ENCODE measurements at regions not wholly inside any gene's neighbourhood (a gene's known extent, or its start where the extent isn't known, plus 50 kb on each side); places are given as distances from the start of the nearest gene placed in this dataset.

DNA sequence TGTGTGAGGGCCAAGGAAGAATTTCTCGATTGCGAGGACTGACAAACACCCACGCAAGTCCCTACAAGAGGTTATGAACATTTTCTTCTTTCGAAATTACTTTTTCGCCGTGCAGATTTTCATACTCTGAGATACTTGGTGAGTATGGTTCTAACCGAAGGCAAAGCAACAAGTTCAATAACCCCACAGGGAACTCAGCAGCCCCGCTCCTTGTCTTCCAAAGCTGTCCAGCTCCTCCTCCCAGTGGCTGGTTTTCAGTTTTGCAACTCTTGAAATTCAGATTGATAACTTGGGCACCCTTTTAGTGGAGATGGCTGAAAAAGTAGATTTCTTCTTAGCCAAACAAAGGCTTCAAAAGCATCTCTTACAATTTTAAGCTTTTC lies 154.4 kb downstream of the SETD4 start:
- H3K27me3 Mint-ChIP-seq, result peaks cover 3 to 37% (median 9%) of the 10 kb centered on the region in 5 donors
- no peak overlapping the region for H3K27ac Mint-ChIP-seq
- no peaks in the 10 kb centered on the region for H3K36me3 Mint-ChIP-seq
- ATAC-seq, result no peak
- POLR2A ChIA-PET, result no interaction called here
- H3K4me3 Mint-ChIP-seq, result no peak overlapping the region
- peaks cover 0 to 4% (median 0%) of the 10 kb centered on the region in 4 donors for H3K4me1 Mint-ChIP-seq
- DNase-seq, result no peak
- H3K9me3 Mint-ChIP-seq, result no peaks in the 10 kb centered on the region

DNA sequence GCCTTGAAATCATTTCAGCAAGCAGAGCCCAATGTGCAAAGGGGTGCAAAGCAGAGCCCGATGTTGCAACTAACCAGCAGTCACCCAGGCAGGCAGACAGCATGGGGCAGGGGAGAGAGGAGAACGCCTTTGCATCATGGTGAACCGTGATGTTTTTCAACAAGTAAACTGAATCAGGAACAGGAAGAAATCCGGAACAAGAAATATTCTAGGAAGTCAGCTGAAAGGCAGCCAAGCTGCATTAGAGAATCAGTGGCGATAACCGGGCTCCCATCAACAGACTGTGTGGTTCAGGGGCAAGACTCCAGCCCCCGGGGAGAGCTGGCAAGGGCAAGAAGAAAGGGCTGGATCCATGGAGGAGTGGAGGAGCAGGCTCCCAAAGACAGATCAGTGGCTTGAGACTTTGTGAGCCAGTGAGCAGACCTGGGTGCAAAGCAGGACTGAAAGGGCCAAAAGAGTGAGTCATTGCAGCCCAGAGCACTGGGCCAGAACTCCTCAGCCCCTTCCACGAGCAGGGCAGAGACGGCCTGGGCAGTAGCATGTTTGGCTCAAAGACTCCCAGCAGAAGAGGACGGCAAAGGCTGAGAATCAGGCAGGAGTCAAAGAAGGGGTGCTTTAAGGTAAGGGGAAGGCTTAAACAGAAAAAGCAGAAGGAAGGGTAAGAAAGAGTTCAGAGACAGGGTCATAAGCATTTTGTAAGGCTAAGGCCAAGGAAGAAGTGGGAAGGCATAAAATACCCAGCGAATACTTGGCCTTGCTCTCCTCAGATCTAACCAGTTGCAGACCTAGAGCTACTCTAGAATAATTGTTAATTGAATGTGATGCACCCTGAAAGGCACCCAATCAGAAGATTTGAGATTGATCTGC lies 155.0 kb downstream of the SETD4 start:
- Mint-ChIP-seq H3K4me3 (no peak overlapping the region), H3K27ac (no peak overlapping the region), H3K27me3 (peaks cover 3 to 34% (median 11%) of the 10 kb centered on the region in 5 donors), H3K36me3 (no peaks in the 10 kb centered on the region), H3K9me3 (no peaks in the 10 kb centered on the region), H3K4me1 (no peaks in the 10 kb centered on the region)
- no peak for DNase-seq
- no peak for ATAC-seq
- POLR2A ChIA-PET, result no interaction called here

- no peaks in the 10 kb centered on the region for H3K36me3 Mint-ChIP-seq
- H3K27ac Mint-ChIP-seq, result no peak overlapping the region
- DNase-seq (no peak), ATAC-seq (no peak)
- H3K9me3 Mint-ChIP-seq, result no peaks in the 10 kb centered on the region
- POLR2A ChIA-PET, result no interaction called here
- H3K4me3 Mint-ChIP-seq, result no peak overlapping the region
- H3K4me1 Mint-ChIP-seq, result no peaks in the 10 kb centered on the region
- H3K27me3 Mint-ChIP-seq, result peaks cover 1 to 42% (median 15%) of the 10 kb centered on the region in 5 donors
Measured at GRCh38 chr21:35900539-35900938, 159.8 kb downstream of the SETD4 start.

DNA sequence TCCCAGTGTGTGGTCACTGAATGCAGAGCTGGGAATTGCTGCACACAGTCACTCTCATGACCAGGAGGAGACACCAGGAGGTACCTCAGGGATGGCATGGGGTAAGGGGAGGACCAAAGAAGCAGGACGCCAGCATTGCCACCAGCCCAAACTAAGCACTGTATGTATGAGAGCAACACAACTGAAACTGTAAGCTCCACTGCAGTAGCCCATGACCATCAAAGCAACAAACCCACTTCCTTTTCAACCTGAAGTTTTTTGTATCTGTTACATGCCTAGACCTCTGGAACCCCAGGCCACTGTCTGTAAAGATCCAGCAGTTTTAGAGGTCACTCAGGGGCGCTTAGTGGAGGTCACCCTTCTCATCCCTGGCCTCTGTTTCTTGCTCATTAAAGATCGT lies 164.3 kb downstream of the SETD4 start:
- DNase-seq, result no peak
- Mint-ChIP-seq H3K9me3 (no peaks in the 10 kb centered on the region), H3K36me3 (no peaks in the 10 kb centered on the region), H3K27me3 (peaks cover 9 to 30% (median 15%) of the 10 kb centered on the region in 5 donors), H3K27ac (no peak overlapping the region), H3K4me1 (no peaks in the 10 kb centered on the region), H3K4me3 (no peak overlapping the region)
- POLR2A ChIA-PET, result no interaction called here
- ATAC-seq, result no peak

- H3K36me3 Mint-ChIP-seq, result no peaks in the 10 kb centered on the region
- no peak overlapping the region for H3K4me3 Mint-ChIP-seq
- no peaks in the 10 kb centered on the region for H3K4me1 Mint-ChIP-seq
- POLR2A ChIA-PET, result no interaction called here
- H3K27me3 Mint-ChIP-seq, result peaks cover 13 to 29% (median 15%) of the 10 kb centered on the region in 5 donors
- DNase-seq (no peak), ATAC-seq (no peak)
- no peaks in the 10 kb centered on the region for H3K9me3 Mint-ChIP-seq
- no peak overlapping the region for H3K27ac Mint-ChIP-seq
Measured at GRCh38 chr21:35895598-35895997, 164.7 kb downstream of the SETD4 start.

GRCh38 chr21:35893156-35893555 lies 167.2 kb downstream of the SETD4 start:
- H3K27me3 Mint-ChIP-seq, result peaks cover 11 to 20% (median 13%) of the 10 kb centered on the region in 5 donors
- POLR2A ChIA-PET, result interaction anchor here (0.5 kb wide), 1 partner anchor 380 kb away, joined by 3 read pairs; no protein-coding TSS in a partner anchor
- H3K27ac Mint-ChIP-seq, result no peak overlapping the region
- H3K9me3 Mint-ChIP-seq, result no peaks in the 10 kb centered on the region
- no peak for DNase-seq
- no peak for ATAC-seq
- no peaks in the 10 kb centered on the region for H3K4me1 Mint-ChIP-seq
- no peaks in the 10 kb centered on the region for H3K36me3 Mint-ChIP-seq
- H3K4me3 Mint-ChIP-seq, result no peak overlapping the region

GRCh38 chr21:35886887-35887286 lies 173.4 kb downstream of the SETD4 start:
- Mint-ChIP-seq H3K36me3 (no peaks in the 10 kb centered on the region), H3K4me3 (no peak overlapping the region), H3K4me1 (no peaks in the 10 kb centered on the region), H3K9me3 (peaks cover 0 to 2% (median 0%) of the 10 kb centered on the region in 9 donors), H3K27me3 (peaks cover 0 to 13% (median 9%) of the 10 kb centered on the region in 5 donors), H3K27ac (no peak overlapping the region)
- ATAC-seq (no peak), DNase-seq (no peak)
- POLR2A ChIA-PET, result no interaction called here

DNA sequence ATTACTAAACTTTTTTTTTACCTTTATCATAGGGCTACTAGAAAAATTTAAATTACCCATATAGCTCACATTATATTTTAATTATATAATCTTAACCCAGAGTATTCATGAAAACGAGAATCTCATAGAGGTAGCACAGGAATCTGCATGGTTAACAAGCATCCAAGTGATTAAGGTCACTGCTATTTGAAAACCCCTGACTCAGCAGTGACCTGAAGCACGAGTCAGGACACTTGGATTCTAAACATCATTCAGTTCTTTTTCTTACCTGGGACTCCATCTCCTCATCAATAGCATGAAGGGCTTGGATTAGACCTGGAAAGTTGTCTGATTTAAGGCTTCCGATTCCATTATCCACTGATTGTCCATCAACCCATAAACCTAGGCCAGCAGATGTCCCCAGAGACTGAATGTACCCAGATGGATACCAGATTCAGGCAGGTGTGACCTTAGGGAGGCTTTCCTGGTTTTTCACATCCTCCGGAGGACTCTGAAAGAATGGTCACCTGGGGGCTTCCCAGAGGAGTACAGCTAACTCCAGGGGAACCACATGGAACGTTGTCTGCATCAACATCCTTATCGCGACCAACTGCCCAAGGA lies 174.3 kb downstream of the SETD4 start:
- Mint-ChIP-seq H3K36me3 (no peaks in the 10 kb centered on the region), H3K4me1 (no peaks in the 10 kb centered on the region), H3K9me3 (peaks cover 0 to 2% (median 0%) of the 10 kb centered on the region in 9 donors), H3K27me3 (peaks cover under 1 to 18% (median 13%) of the 10 kb centered on the region in 5 donors), H3K27ac (no peak overlapping the region), H3K4me3 (no peak overlapping the region)
- POLR2A ChIA-PET, result no interaction called here
- ATAC-seq, result no peak
- DNase-seq, result no peak

- Mint-ChIP-seq H3K27me3 (peaks cover 5 to 21% (median 20%) of the 10 kb centered on the region in 5 donors), H3K4me3 (no peak overlapping the region), H3K4me1 (no peaks in the 10 kb centered on the region), H3K27ac (peak overlapping the region in 1 of 10 donors; percentile 35), H3K36me3 (no peaks in the 10 kb centered on the region), H3K9me3 (peaks cover 0 to 2% (median 0%) of the 10 kb centered on the region in 9 donors)
- ATAC-seq (no peak), DNase-seq (no peak)
- POLR2A ChIA-PET, result no interaction called here
Measured at GRCh38 chr21:35882791-35883240, 177.5 kb downstream of the SETD4 start.

DNA sequence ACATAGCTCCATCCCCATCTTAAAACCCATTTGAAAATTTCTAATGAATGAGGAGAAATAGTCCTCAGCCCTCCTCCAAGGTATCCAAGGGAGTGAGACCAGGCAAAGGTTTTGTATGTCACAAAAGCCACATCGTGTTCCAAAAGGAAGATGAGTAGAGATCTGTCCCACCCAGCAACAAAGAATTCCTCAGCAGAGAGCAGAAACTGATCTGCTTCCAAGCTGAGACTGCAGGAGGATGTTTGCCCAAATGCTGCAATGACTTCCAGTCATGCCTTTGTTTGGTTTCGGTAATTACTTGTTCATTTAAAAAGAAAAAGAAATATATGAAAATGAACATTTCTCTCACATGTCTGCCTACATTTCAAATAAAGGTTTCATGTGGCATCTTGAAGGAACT lies 186.9 kb downstream of the SETD4 start:
- H3K36me3 Mint-ChIP-seq, result peaks cover 0 to 13% (median 0%) of the 10 kb centered on the region in 3 donors
- no peaks in the 10 kb centered on the region for H3K4me1 Mint-ChIP-seq
- no peak for DNase-seq
- no peak for ATAC-seq
- POLR2A ChIA-PET, result no interaction called here
- H3K4me3 Mint-ChIP-seq, result no peak overlapping the region
- peaks cover 0 to 4% (median 0%) of the 10 kb centered on the region in 9 donors for H3K9me3 Mint-ChIP-seq
- H3K27ac Mint-ChIP-seq, result no peak overlapping the region
- peaks cover 13 to 43% (median 18%) of the 10 kb centered on the region in 5 donors for H3K27me3 Mint-ChIP-seq

- Mint-ChIP-seq H3K36me3 (peaks cover 0 to 15% (median 0%) of the 10 kb centered on the region in 3 donors), H3K4me1 (no peaks in the 10 kb centered on the region), H3K27ac (no peak overlapping the region), H3K27me3 (peaks cover 16 to 43% (median 18%) of the 10 kb centered on the region in 5 donors), H3K9me3 (peaks cover 0 to 16% (median 0%) of the 10 kb centered on the region in 9 donors), H3K4me3 (no peak overlapping the region)
- POLR2A ChIA-PET, result no interaction called here
- DNase-seq, result no peak
- no peak for ATAC-seq
Measured at GRCh38 chr21:35871906-35872305, 188.4 kb downstream of the SETD4 start.

GRCh38 chr21:35868869-35869223 lies 191.5 kb downstream of the SETD4 start:
- H3K36me3 Mint-ChIP-seq, result peaks cover 0 to 5% (median 0%) of the 10 kb centered on the region in 3 donors
- H3K9me3 Mint-ChIP-seq, result peaks cover 0 to 16% (median 0%) of the 10 kb centered on the region in 9 donors
- H3K27me3 Mint-ChIP-seq, result peaks cover 10 to 30% (median 15%) of the 10 kb centered on the region in 5 donors
- POLR2A ChIA-PET, result no interaction called here
- no peaks in the 10 kb centered on the region for H3K4me1 Mint-ChIP-seq
- no peak overlapping the region for H3K4me3 Mint-ChIP-seq
- DNase-seq (no peak), ATAC-seq (no peak)
- no peak overlapping the region for H3K27ac Mint-ChIP-seq

Data from naive thymus-derived CD8-positive, alpha-beta T cell (primary cell).